HS-27A (cell line): ENCODE measurements at regions not wholly inside any gene's neighbourhood (a gene's known extent, or its start where the extent isn't known, plus 50 kb on each side); places are given as distances from the start of the nearest gene placed in this dataset.

Experiments
- DNase-seq: peaks from one replicate; pipeline ENCODE4 v3.0.0-alpha.2; 2012; ENCODE audit warnings: low read depth, missing footprints

DNA sequence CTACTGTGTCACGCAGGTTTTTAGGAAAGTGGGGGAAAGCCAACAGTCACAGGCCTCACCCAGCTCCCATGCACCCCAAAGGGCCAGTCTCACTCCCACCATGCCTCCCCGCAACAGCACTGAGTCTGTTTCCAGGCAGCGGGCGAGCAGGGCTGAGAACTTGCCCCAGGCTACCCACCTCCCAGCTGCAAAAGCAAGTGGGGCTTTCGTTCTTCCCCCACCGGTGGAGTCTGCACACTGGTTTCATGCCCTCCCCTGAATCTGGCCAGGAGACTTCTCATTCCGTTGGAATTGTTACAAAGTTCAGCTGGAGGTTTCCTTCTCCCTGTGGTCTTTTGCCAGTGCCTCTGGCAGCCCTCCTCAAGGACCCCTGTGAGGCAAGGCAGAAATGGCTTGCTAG is 53.6 kb upstream of the KCNJ15 start:
- DNase-seq, result no peak

GRCh38 chr21:38205940-38206339 is 50.9 kb upstream of the KCNJ15 start:
- no peak for DNase-seq

DNA sequence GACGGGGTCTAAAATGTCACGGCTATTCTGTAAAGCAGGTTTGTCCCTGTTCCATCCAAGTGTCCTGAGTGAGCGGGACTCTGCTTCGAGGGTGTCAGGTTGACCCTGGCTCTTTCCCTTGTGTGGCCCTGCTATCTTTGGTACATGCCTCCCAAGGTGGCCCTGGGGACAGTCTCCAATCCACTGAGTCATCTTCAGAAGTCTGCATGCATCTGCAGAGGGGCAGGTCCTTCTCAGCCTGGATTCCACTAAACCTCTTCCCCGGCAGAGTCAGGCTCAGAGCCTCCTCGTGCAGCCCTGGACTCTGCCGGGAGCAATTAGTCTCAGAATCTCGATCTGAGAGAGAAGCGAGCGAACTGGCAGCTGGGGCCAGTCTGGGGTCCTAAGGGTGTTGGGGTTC is 50.1 kb upstream of the KCNJ15 start:
- no peak for DNase-seq
